Stimulated activated memory B cell treated with anti-CD40 and anti-IgM and Interleukin-4, amounts not matched to agents 10 μg/mL and 1 μg/mL and 100 μg/mL, for 72 hours (primary cell): ENCODE measurements at regions not wholly inside any gene's neighbourhood (a gene's known extent, or its start where the extent isn't known, plus 50 kb on each side); places are given as distances from the start of the nearest gene placed in this dataset.
"Not testable (repeated sequence)": the region's sequence is repeated elsewhere in the genome, so short reads cannot be mapped to it uniquely, and the experiment has no call there.

Source experiments
- ATAC-seq: fragments of 150-1000 bp; cut with Tn5 transposase; 2 replicates; pipeline ENCODE4 v1.10.0; 2021
- H3K27ac Mint-ChIP-seq: one replicate; pipeline ENCODE4 v1.8.0; 2022; ENCODE audit warnings: mild to moderate bottlenecking, mixed read lengths
- H3K27me3 Mint-ChIP-seq: one replicate; pipeline ENCODE4 v1.8.0; 2022; ENCODE audit warnings: mixed read lengths
- H3K36me3 Mint-ChIP-seq: one replicate; pipeline ENCODE4 v1.8.0; 2022; ENCODE audit warnings: mixed read lengths
- H3K4me1 Mint-ChIP-seq: one replicate; pipeline ENCODE4 v1.8.0; 2022; ENCODE audit warnings: mixed read lengths
- H3K4me3 Mint-ChIP-seq: one replicate; pipeline ENCODE4 v1.8.0; 2022; ENCODE audit warnings: mild to moderate bottlenecking, moderate library complexity, mixed read lengths
- H3K9me3 Mint-ChIP-seq: one replicate; pipeline ENCODE4 v1.8.0; 2022; ENCODE audit warnings: mixed read lengths

GRCh38 chr1:67607286-67607685 is 77.7 kb upstream of the GADD45A start:
- Mint-ChIP-seq H3K27ac (no peak overlapping the region), H3K9me3 (peaks cover 4% of the 10 kb centered on the region), H3K4me3 (no peak overlapping the region), H3K27me3 (peaks cover 11% of the 10 kb centered on the region), H3K4me1 (no peaks in the 10 kb centered on the region), H3K36me3 (no peaks in the 10 kb centered on the region)
- no peak for ATAC-seq

- Mint-ChIP-seq H3K4me3 (no peak overlapping the region), H3K27me3 (peaks cover 7% of the 10 kb centered on the region), H3K36me3 (no peaks in the 10 kb centered on the region), H3K27ac (no peak overlapping the region), H3K4me1 (no peaks in the 10 kb centered on the region), H3K9me3 (no peaks in the 10 kb centered on the region)
- no peak for ATAC-seq
These were observed 77.3 kb upstream of the GADD45A start for GRCh38 chr1:67607699-67608098.

GRCh38 chr1:67608661-67609576 is 76.1 kb upstream of the GADD45A start:
- no peaks in the 10 kb centered on the region for H3K27me3 Mint-ChIP-seq
- no peak overlapping the region for H3K27ac Mint-ChIP-seq
- no peaks in the 10 kb centered on the region for H3K4me1 Mint-ChIP-seq
- no peaks in the 10 kb centered on the region for H3K9me3 Mint-ChIP-seq
- H3K36me3 Mint-ChIP-seq, result no peaks in the 10 kb centered on the region
- no peak overlapping the region for H3K4me3 Mint-ChIP-seq
- ATAC-seq, result no peak

GRCh38 chr1:67609577-67610341 is 75.2 kb upstream of the GADD45A start:
- peaks cover 1% of the 10 kb centered on the region for H3K27me3 Mint-ChIP-seq
- H3K27ac Mint-ChIP-seq, result no peak overlapping the region
- H3K4me1 Mint-ChIP-seq, result no peaks in the 10 kb centered on the region
- no peak overlapping the region for H3K4me3 Mint-ChIP-seq
- no peak for ATAC-seq
- no peaks in the 10 kb centered on the region for H3K36me3 Mint-ChIP-seq
- no peaks in the 10 kb centered on the region for H3K9me3 Mint-ChIP-seq

GRCh38 chr1:67610450-67610849 is 74.6 kb upstream of the GADD45A start:
- ATAC-seq, result no peak
- Mint-ChIP-seq H3K27ac (no peak overlapping the region), H3K36me3 (no peaks in the 10 kb centered on the region)

GRCh38 chr1:67611846-67612245 is 73.2 kb upstream of the GADD45A start:
- Mint-ChIP-seq H3K27ac (no peak overlapping the region), H3K4me1 (no peaks in the 10 kb centered on the region), H3K36me3 (no peaks in the 10 kb centered on the region), H3K4me3 (no peak overlapping the region), H3K27me3 (peaks cover 19% of the 10 kb centered on the region), H3K9me3 (peaks cover 4% of the 10 kb centered on the region)
- ATAC-seq, result no peak

More at GRCh38 chr1:67610450-67610849, 74.6 kb upstream of the GADD45A start:
- Mint-ChIP-seq H3K4me3 (no peak overlapping the region), H3K4me1 (no peaks in the 10 kb centered on the region), H3K9me3 (peaks cover 4% of the 10 kb centered on the region), H3K27me3 (peaks cover 8% of the 10 kb centered on the region)

- ATAC-seq, result no peak
- Mint-ChIP-seq H3K27ac (no peak overlapping the region), H3K36me3 (no peaks in the 10 kb centered on the region), H3K9me3 (peaks cover 4% of the 10 kb centered on the region), H3K4me1 (no peaks in the 10 kb centered on the region), H3K4me3 (no peak overlapping the region), H3K27me3 (peaks cover 20% of the 10 kb centered on the region)
These were observed 72.2 kb upstream of the GADD45A start for GRCh38 chr1:67612788-67613241.

- H3K9me3 Mint-ChIP-seq, H3K4me3 Mint-ChIP-seq, H3K27ac Mint-ChIP-seq, H3K4me1 Mint-ChIP-seq, ATAC-seq, H3K36me3 Mint-ChIP-seq: not testable (repeated sequence)
- H3K27me3 Mint-ChIP-seq, result peaks cover 20% of the 10 kb centered on the region
These were observed 71.5 kb upstream of the GADD45A start for GRCh38 chr1:67613479-67613878.

- Mint-ChIP-seq H3K9me3 (peaks cover 4% of the 10 kb centered on the region), H3K27ac (no peak overlapping the region), H3K27me3 (peaks cover 26% of the 10 kb centered on the region), H3K36me3 (no peaks in the 10 kb centered on the region), H3K4me1 (no peaks in the 10 kb centered on the region), H3K4me3 (no peak overlapping the region)
- no peak for ATAC-seq
These were observed 70.5 kb upstream of the GADD45A start for GRCh38 chr1:67614511-67614934.

- Mint-ChIP-seq H3K36me3 (no peaks in the 10 kb centered on the region), H3K27ac (no peak overlapping the region), H3K4me1 (no peaks in the 10 kb centered on the region), H3K4me3 (no peak overlapping the region), H3K27me3 (peaks cover 33% of the 10 kb centered on the region), H3K9me3 (peaks cover 4% of the 10 kb centered on the region)
- ATAC-seq, result no peak
These were observed 69.1 kb upstream of the GADD45A start for GRCh38 chr1:67615886-67616285.

GRCh38 chr1:67616394-67616985 is 68.5 kb upstream of the GADD45A start:
- H3K4me1 Mint-ChIP-seq, result no peaks in the 10 kb centered on the region
- no peaks in the 10 kb centered on the region for H3K36me3 Mint-ChIP-seq
- H3K9me3 Mint-ChIP-seq, result peaks cover 4% of the 10 kb centered on the region
- H3K27ac Mint-ChIP-seq, result no peak overlapping the region
- H3K27me3 Mint-ChIP-seq, result peaks cover 33% of the 10 kb centered on the region
- no peak overlapping the region for H3K4me3 Mint-ChIP-seq
- ATAC-seq, result no peak

GRCh38 chr1:67618285-67619018 is 66.5 kb upstream of the GADD45A start:
- Mint-ChIP-seq H3K4me1 (no peaks in the 10 kb centered on the region), H3K4me3 (no peak overlapping the region), H3K9me3 (peaks cover 4% of the 10 kb centered on the region), H3K36me3 (no peaks in the 10 kb centered on the region), H3K27me3 (peaks cover 33% of the 10 kb centered on the region), H3K27ac (no peak overlapping the region)
- no peak for ATAC-seq

GRCh38 chr1:67619080-67619479 is 65.9 kb upstream of the GADD45A start:
- H3K36me3 Mint-ChIP-seq, result no peaks in the 10 kb centered on the region
- H3K27me3 Mint-ChIP-seq, result peaks cover 33% of the 10 kb centered on the region
- H3K9me3 Mint-ChIP-seq, result peaks cover 4% of the 10 kb centered on the region
- no peaks in the 10 kb centered on the region for H3K4me1 Mint-ChIP-seq
- H3K27ac Mint-ChIP-seq, result no peak overlapping the region
- no peak overlapping the region for H3K4me3 Mint-ChIP-seq
- no peak for ATAC-seq

GRCh38 chr1:67623906-67624305 is 61.1 kb upstream of the GADD45A start:
- Mint-ChIP-seq H3K4me3 (no peak overlapping the region), H3K27ac (no peak overlapping the region)

GRCh38 chr1:67624680-67625079 is 60.3 kb upstream of the GADD45A start:
- no peaks in the 10 kb centered on the region for H3K36me3 Mint-ChIP-seq
- peaks cover 16% of the 10 kb centered on the region for H3K27me3 Mint-ChIP-seq
- H3K27ac Mint-ChIP-seq, result no peak overlapping the region
- no peak overlapping the region for H3K4me3 Mint-ChIP-seq
- H3K9me3 Mint-ChIP-seq, result peaks cover 5% of the 10 kb centered on the region
- ATAC-seq, result no peak
- H3K4me1 Mint-ChIP-seq, result no peaks in the 10 kb centered on the region

More at GRCh38 chr1:67623906-67624305, 61.1 kb upstream of the GADD45A start:
- no peaks in the 10 kb centered on the region for H3K4me1 Mint-ChIP-seq
- no peaks in the 10 kb centered on the region for H3K36me3 Mint-ChIP-seq
- peaks cover 22% of the 10 kb centered on the region for H3K27me3 Mint-ChIP-seq
- ATAC-seq, result no peak
- H3K9me3 Mint-ChIP-seq, result peaks cover 5% of the 10 kb centered on the region
